Retinal pigment epithelial cell (primary cell): ENCODE measurements at regions not wholly inside any gene's neighbourhood (a gene's known extent, or its start where the extent isn't known, plus 50 kb on each side); places are given as distances from the start of the nearest gene placed in this dataset.
A peak's percentile ranks its signal among the peaks of the same experiment; 100 is the strongest.

Source experiments
- DNase-seq: peaks from one replicate; pipeline ENCODE4 v3.0.0-alpha.2; 2010; ENCODE audit warnings: low read depth
- H3K4me3 ChIP-seq: 2 replicates; pipeline ENCODE4 v1.5.1; 2011; ENCODE audit warnings: mild to moderate bottlenecking, low read length, control low read depth, moderate library complexity
- TF ChIP-seq, protein P1 (sequence below): conservative IDR thresholded peaks from 2 replicates; pipeline ENCODE4 v1.5.1; 2011; ENCODE audit warnings: low read depth, low read length, control low read depth, inconsistent platforms

DNA sequence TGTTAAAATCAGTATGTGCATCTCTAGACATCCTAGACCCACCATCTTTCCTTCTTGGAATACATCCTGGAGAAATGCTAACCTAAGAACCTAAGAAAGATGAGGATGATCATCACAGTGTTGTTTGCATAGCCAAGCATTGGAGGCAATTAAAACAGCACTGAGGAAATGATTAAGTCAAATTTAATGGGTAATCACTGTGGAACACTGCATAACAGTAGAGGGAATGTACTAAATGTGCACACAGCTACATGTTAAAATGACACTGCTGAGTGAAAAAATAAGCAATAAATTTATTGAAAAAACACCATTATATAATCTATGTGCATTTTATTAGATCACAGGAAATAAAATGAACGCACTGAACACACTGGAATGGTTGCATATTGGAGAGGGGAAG is 987.1 kb upstream of the SEL1L start:
- DNase-seq: no peak
- H3K4me3 ChIP-seq: no peak overlapping the region
- TF ChIP-seq, protein P1, sequence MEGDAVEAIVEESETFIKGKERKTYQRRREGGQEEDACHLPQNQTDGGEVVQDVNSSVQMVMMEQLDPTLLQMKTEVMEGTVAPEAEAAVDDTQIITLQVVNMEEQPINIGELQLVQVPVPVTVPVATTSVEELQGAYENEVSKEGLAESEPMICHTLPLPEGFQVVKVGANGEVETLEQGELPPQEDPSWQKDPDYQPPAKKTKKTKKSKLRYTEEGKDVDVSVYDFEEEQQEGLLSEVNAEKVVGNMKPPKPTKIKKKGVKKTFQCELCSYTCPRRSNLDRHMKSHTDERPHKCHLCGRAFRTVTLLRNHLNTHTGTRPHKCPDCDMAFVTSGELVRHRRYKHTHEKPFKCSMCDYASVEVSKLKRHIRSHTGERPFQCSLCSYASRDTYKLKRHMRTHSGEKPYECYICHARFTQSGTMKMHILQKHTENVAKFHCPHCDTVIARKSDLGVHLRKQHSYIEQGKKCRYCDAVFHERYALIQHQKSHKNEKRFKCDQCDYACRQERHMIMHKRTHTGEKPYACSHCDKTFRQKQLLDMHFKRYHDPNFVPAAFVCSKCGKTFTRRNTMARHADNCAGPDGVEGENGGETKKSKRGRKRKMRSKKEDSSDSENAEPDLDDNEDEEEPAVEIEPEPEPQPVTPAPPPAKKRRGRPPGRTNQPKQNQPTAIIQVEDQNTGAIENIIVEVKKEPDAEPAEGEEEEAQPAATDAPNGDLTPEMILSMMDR: no peak

DNA sequence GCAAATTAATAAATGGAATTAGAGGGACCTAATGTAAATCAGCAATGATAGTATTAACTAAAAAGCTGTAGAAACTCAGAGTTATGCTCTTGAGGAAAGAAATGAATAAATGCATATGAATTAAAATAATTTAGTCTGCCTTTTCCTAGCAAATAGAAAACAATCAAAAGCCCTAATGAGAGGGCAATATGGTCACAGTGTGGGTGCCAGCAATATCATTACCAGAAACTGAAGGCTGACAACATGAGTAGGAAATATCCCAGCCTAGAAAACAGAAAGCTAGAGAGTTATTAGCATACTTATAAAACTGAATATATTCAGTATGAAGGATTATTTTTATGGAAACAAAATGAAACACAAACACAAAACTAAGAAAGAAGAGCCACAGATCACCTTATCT is 987.5 kb upstream of the SEL1L start:
- no peak overlapping the region for H3K4me3 ChIP-seq
- no peak for DNase-seq
- TF ChIP-seq, protein P1: no peak

DNA sequence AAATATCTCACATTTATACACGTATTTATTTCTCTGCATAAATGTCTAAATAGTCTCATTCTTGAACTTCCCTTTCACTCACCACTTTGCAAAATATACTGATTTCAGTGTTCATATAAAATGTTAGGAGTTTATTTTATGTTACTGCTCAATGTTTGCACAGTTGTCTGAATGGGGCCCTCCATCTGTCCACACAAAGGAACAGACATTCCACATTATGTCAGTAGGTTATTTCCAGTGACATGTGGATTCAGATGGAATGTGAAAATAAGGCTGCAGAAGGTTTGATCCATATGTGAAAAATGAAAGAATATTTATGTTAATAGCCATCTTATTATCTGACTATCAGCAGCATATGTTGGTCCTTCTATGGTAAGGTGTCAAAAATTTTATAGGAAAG is 994.4 kb upstream of the SEL1L start:
- TF ChIP-seq, protein P1: no peak
- no peak for DNase-seq
- no peak overlapping the region for H3K4me3 ChIP-seq

DNA sequence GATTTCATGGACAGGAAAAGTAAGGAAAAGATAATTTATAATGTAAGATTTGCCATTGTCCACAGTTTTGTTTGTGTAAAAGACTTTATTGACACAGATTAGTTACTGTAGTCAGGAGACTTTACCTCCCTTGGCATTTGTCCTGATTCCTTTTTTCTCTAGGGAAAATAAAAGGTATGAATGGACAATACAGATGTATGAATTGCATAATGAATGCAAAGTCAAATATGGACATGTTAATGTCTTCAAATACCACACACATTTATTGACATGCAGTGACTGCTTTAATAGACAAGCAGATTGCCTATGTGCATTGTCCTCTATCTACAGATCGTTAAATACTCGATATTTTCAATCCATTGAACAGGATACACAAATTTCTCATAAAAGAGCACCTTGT is 999.7 kb upstream of the SEL1L start:
- TF ChIP-seq, protein P1: no peak
- no peak overlapping the region for H3K4me3 ChIP-seq
- no peak for DNase-seq

DNA sequence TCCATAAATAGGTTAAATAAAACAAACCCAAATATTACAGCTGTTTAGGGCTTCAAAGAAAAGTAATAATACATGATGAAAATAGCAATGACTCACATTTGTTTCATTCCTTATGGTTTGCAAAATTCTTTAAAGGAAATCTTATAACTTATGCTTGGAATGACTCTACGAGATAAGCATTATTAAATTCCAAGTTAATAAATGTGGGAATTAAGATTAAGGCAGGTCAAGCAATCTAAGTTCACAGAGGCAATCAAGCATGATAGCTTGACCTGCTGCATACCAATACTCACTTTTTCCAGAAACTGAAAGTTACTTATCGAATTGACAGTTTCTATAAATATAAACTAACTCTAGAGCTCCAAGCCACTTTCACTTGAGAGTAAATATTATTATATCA is 1002.9 kb upstream of the SEL1L start:
- peak; percentile 80 for DNase-seq
- no peak overlapping the region for H3K4me3 ChIP-seq
- TF ChIP-seq, protein P1: no peak

DNA sequence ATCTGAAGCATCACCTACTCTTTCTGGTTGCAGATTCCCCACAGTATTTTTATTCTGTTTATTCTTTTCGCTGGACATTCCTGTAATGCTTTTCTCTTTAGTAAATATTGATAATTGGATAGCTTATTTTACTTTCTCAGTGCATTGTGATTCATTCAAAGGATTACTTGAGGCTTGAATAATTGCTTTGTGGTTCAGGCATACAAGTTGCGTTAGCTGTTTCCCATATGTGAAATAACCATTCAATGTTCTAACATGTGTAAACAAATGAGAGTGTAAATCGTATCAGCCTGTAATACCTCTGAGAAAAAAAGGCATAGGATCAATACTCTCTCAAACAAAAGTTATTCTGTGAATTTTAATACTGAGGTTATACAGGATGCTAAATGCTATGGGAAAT is 1004.2 kb upstream of the SEL1L start:
- DNase-seq: peak; percentile 49
- TF ChIP-seq, protein P1: no peak
- no peak overlapping the region for H3K4me3 ChIP-seq

DNA sequence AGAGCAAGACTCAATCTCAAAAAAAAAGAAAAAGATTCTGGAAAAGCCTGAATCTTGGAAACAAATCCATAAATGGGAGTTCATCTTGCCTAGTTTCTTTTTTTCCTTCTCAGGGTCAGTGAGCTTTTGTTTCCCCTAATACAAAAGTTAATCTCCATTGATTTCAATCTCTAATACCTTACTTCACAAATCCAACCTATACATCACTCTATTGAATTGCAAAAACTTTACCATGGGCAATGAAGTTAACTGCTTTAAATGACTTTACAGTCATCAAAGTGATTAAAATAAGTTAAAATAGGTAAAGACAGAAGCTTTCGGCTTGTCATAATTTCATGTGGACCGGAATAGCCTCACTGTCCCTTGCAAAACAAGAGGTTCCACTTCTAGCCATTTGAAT is 1012.7 kb upstream of the SEL1L start:
- DNase-seq: no peak
- H3K4me3 ChIP-seq: no peak overlapping the region
- TF ChIP-seq, protein P1: no peak
